HCT116 (cell line): ENCODE measurements at regions not wholly inside any gene's neighbourhood (a gene's known extent, or its start where the extent isn't known, plus 50 kb on each side); places are given as distances from the start of the nearest gene placed in this dataset.

Source experiments
- EZH2 ChIP-seq: fragments of 200-600 bp; sonication (generic); IDR thresholded peaks from 2 replicates; pipeline ENCODE4 v1.6.1; 2017; ENCODE audit warnings: antibody characterized with exemption, mixed run types
- POLR2AphosphoS5 ChIP-seq: IDR thresholded peaks from 2 replicates; pipeline ENCODE4 v1.6.1; 2011; ENCODE audit warnings: mild to moderate bottlenecking, low read depth, low read length, moderate library complexity
- ZNF274 ChIP-seq: fragments of 200-500 bp; sonication (Bioruptor generic); IDR thresholded peaks from 2 replicates; pipeline ENCODE4 v1.6.1; 2014; ENCODE audit warnings: mild to moderate bottlenecking, low read depth, low read length, inconsistent platforms
- TF ChIP-seq, protein P1 (sequence below), 3 experiments: fragments of 200-600 bp in 1 of 3; sonication (generic) in 1 of 3; IDR thresholded peaks in 2 of 3; conservative IDR thresholded peaks in 1 of 3; 2 replicates each; pipeline ENCODE4 v1.5.1; 2012 to 2017; ENCODE audit warnings: low read depth in 2 of 3, low read length in 2 of 3, antibody characterized with exemption in 1 of 3, borderline replicate concordance in 1 of 3, control low read depth in 1 of 3, mild to moderate bottlenecking in 1 of 3, mixed read lengths in 1 of 3, mixed run types in 1 of 3, moderate library complexity in 1 of 3; ENCODE audit not compliant: insufficient read depth in 1 of 3

DNA sequence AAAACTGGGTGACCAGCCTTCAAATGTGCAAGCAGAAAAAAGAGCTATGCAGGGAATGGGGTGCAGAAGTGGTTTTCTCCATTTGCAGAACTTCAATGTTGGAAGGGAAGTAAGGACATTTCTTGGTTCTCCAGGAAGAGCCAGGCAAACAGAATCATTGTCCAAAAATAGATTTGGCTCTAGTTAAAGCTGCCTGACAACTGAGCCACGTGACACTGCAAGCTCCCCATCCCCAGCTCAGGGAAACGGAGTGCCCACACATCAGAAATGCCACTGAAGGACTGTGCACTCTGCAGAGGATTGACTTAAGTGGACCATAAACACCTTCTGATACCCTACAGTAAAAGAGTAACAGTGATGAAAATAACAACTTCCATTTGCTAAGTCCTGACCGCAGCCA lies 195.6 kb upstream of the NSMCE3 start:
- TF ChIP-seq, protein P1, sequence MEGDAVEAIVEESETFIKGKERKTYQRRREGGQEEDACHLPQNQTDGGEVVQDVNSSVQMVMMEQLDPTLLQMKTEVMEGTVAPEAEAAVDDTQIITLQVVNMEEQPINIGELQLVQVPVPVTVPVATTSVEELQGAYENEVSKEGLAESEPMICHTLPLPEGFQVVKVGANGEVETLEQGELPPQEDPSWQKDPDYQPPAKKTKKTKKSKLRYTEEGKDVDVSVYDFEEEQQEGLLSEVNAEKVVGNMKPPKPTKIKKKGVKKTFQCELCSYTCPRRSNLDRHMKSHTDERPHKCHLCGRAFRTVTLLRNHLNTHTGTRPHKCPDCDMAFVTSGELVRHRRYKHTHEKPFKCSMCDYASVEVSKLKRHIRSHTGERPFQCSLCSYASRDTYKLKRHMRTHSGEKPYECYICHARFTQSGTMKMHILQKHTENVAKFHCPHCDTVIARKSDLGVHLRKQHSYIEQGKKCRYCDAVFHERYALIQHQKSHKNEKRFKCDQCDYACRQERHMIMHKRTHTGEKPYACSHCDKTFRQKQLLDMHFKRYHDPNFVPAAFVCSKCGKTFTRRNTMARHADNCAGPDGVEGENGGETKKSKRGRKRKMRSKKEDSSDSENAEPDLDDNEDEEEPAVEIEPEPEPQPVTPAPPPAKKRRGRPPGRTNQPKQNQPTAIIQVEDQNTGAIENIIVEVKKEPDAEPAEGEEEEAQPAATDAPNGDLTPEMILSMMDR (IDR thresholded peaks at IDR 0.05 in 2 of 3, conservative IDR thresholded peaks at IDR 0.05 in 1 of 3; ENCODE audit: borderline replicate concordance in 1 of 3, insufficient read depth in 1 of 3, low read depth in 2 of 3, low read length in 2 of 3) = no peak
- TF ChIP-seq POLR2AphosphoS5 = no peak
- TF ChIP-seq EZH2 = no peak
- no peak for TF ChIP-seq ZNF274
